ENCODE measurements at regions not wholly inside any gene's neighbourhood (a gene's known extent, or its start where the extent isn't known, plus 50 kb on each side); places are given as distances from the start of the nearest gene placed in this dataset.

- peak; percentile 75 for TF ChIP-seq CTCF (IDR thresholded peaks at IDR 0.05; ENCODE audit: low read depth, low read length, poor library complexity, severe bottlenecking)
- TF ChIP-seq EZH2phosphoT487 (IDR thresholded peaks at IDR 0.05; ENCODE audit: borderline replicate concordance, low read length) = no peak
Measured at GRCh38 chr18:6521803-6522418, 107.2 kb upstream of the L3MBTL4 start.

All from DOHH2 (cell line).